GM19468 (cell line): ENCODE measurements at regions not wholly inside any gene's neighbourhood (a gene's known extent, or its start where the extent isn't known, plus 50 kb on each side); places are given as distances from the start of the nearest gene placed in this dataset.

Source experiments
- ATAC-seq: cut with Tn5 transposase; IDR thresholded peaks from one replicate; pipeline ENCODE4 v1.9.1; 2021; ENCODE audit warnings: mild to moderate bottlenecking, moderate library complexity, moderate number of reproducible peaks; ENCODE audit not compliant: unreplicated experiment; ENCODE audit errors: extremely low read depth

- no peak for ATAC-seq
Observed at GRCh38 chr13:63632321-63632720, 2216.7 kb upstream of the PCDH20 start.

GRCh38 chr13:63631006-63631405 is 2215.4 kb upstream of the PCDH20 start:
- ATAC-seq = no peak

GRCh38 chr13:63629591-63629990 is 2213.9 kb upstream of the PCDH20 start:
- ATAC-seq = no peak

- no peak for ATAC-seq
Observed at GRCh38 chr13:63628310-63628709, 2212.7 kb upstream of the PCDH20 start.

GRCh38 chr13:63625869-63626268 is 2210.2 kb upstream of the PCDH20 start:
- no peak for ATAC-seq

- ATAC-seq = no peak
Observed at GRCh38 chr13:63614874-63615612, 2199.4 kb upstream of the PCDH20 start.

GRCh38 chr13:63607153-63607552 is 2191.5 kb upstream of the PCDH20 start:
- no peak for ATAC-seq

GRCh38 chr13:63605962-63606361 is 2190.3 kb upstream of the PCDH20 start:
- no peak for ATAC-seq

GRCh38 chr13:63605403-63605802 is 2189.8 kb upstream of the PCDH20 start:
- no peak for ATAC-seq

GRCh38 chr13:63595811-63596210 is 2180.2 kb upstream of the PCDH20 start:
- ATAC-seq = no peak

- no peak for ATAC-seq
Observed at GRCh38 chr13:63586467-63586866, 2170.8 kb upstream of the PCDH20 start.

GRCh38 chr13:63578796-63579195 is 2163.1 kb upstream of the PCDH20 start:
- ATAC-seq = no peak

GRCh38 chr13:63567031-63567430 is 2151.4 kb upstream of the PCDH20 start:
- no peak for ATAC-seq

- ATAC-seq = no peak
Observed at GRCh38 chr13:63554157-63554556, 2138.5 kb upstream of the PCDH20 start.

- ATAC-seq = no peak
Observed at GRCh38 chr13:63551731-63552130, 2136.1 kb upstream of the PCDH20 start.

- no peak for ATAC-seq
Observed at GRCh38 chr13:63546524-63546923, 2130.9 kb upstream of the PCDH20 start.

- ATAC-seq = no peak
Observed at GRCh38 chr13:63542770-63543169, 2127.1 kb upstream of the PCDH20 start.

- ATAC-seq = no peak
Observed at GRCh38 chr13:63541336-63541735, 2125.7 kb upstream of the PCDH20 start.

GRCh38 chr13:63540061-63540460 is 2124.4 kb upstream of the PCDH20 start:
- ATAC-seq = no peak

GRCh38 chr13:63517371-63517770 is 2101.7 kb upstream of the PCDH20 start:
- no peak for ATAC-seq

GRCh38 chr13:63516124-63516523 is 2100.5 kb upstream of the PCDH20 start:
- ATAC-seq = no peak

- no peak for ATAC-seq
Observed at GRCh38 chr13:63514886-63515285, 2099.2 kb upstream of the PCDH20 start.
